HG03108 (cell line): ENCODE measurements at regions not wholly inside any gene's neighbourhood (a gene's known extent, or its start where the extent isn't known, plus 50 kb on each side); places are given as distances from the start of the nearest gene placed in this dataset.

Experiments
- ATAC-seq: cut with Tn5 transposase; IDR thresholded peaks from one replicate; pipeline ENCODE4 v1.9.1; 2021; ENCODE audit warnings: moderate library complexity; ENCODE audit not compliant: unreplicated experiment

DNA sequence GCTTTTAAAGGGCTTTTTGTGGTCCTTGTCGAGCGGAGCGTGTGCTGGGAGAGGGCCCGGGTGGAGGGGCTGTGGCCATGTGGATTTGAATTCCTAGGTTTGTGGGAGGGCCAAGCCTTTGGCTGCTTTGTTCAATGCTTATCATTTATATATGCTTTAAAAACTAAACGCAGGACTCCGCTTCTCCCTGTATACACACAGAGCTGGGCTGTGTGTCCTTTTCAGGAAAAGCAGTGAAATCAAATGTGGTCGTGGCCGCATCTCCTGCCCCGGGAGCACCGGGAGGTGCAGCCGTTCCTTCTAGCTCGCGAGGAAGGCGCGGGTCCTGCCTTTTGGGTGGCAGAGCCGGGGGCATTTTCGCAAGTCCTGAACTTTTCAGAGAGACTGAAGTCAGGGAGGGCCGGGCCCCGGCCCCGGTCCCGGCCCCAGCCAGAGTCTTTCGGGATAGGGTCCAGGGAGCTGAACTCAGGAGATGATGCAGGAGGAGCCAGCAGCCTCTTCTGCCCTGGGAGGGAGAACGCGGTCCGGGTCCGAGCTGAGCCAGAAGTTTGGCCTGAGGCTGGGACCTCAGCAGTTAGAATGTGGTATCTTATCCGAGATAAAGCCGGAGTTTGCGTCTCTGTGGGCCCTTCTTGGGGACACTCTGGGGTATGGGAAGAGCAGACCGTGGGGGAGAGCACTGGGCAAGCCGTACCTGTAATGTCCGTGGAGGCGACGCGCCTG is 158.8 kb downstream of the C9orf152 start:
- ATAC-seq: peak; percentile 4

DNA sequence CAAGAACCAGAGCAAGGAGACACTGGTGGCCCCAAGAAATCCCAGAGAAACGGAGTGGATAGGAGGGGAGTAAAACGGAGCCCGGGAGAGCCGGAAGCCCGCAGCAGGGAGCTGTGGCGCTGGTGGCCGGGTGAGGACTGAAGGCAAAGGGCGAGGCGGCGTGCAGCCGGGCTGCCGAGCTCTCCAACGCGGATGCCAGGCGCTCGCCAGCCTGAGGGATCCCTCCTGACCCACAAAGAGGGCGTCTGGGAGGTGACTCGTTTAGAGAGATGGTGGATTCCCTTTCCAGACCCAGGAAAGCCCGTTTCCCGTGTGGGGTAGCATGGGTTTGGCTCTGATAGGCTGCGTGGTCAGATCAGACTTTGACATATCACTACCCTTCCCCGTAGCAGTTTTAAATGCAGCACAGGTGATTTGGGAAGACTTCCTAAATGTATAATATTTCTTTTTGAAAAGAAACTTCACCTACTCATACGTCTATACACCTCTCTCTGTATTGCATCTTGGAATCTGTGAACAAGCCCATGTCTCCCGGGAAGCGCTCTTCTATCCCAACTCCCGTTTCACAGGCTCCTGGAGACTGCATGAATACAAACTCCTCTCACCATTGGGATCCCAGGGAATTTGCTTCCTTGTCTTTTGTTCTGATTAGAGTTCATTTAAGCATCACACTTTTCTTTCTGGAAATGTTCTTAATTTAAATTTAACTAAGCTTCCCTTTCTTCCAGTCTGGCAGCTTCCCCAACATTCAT is 158.1 kb downstream of the C9orf152 start:
- no peak for ATAC-seq

DNA sequence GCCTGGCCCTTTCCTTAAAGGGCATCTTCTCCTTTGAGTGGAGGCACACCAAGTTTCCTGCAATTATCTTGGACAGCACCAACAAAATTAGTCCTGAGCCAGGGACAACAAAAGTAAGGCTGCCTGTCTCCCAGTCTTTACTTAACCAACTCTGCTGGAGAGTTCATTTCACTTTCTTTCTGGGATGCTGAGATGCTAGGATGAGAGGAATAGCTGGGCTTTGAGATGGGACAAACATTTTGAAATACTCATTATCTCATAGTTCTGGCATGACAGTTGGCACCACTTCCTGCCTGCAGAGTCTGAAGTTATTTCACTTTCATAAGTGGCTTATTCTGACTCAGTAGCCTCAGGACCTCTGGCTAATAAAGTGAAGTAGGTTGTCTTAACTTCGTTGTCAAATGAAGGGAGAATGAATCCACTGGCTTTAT is 157.0 kb downstream of the C9orf152 start:
- peak; percentile 37 for ATAC-seq

DNA sequence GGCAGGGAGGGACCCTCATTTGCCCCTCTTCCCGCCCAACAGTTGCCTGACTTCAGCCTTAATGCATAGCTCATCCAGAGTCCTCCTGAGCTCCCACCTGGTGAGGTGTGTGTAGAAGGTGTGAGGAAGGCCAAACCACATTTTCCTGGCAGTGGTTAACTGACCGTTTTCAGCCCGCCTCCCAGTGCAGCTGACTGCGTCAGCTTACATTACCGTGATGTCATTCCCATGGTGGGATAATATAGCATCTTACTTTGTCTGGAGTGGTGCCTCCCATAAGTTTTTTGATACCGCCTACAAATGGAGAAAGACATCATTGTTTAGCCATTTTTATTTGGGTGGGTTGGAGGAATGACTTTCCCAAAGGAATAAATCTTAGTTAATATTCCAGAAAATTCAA is 151.9 kb downstream of the C9orf152 start:
- no peak for ATAC-seq

DNA sequence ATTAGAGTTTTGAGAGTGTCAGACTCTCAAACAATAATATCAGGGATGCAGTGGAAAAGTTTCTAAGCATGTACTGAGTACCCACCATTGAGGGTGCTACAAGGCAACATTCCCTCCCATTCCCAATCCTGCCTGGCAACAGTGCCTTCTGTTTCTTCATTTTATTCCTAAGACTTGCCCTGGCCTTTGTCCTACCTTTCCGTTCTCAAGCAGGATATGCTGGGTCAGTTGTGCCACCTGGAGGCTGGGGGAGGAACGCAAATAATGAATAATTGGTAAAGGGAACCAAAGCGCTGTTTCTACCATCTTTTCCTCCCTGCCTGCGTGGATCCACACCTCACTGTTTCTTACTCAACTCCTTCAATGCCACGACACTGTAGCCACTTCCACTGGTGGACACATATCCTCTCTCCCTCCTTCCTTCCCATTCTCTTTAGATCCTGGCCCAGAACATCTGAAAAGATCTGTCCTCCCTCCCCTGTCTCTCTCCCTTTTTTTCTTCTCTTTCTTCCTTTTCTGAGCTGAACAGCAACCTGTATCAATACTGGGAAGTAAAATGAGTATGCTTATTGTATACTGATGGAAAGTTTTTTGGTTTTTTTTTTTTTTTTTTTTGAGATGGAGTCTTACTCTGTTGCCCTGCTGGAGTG is 149.5 kb downstream of the C9orf152 start:
- ATAC-seq: no peak

DNA sequence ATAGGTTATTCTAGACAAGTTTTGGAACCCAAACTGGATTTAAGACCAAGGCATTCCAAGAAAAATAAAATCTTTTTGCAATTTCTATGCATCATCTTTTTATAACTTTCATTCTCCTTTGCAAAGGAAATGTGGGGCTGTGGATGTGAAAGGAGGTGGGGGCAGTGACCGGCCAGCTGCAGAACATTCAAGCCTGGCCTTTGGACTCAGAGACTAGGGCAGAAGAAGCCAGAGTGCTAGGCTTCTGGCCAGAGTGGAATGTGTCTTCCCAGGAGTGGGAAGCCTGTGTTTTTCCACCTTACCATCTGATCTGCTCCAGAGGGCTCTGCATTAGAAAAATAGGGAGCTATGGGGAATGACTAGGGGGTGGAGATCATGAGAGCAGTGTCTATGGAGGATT is 148.5 kb downstream of the C9orf152 start:
- ATAC-seq: no peak

DNA sequence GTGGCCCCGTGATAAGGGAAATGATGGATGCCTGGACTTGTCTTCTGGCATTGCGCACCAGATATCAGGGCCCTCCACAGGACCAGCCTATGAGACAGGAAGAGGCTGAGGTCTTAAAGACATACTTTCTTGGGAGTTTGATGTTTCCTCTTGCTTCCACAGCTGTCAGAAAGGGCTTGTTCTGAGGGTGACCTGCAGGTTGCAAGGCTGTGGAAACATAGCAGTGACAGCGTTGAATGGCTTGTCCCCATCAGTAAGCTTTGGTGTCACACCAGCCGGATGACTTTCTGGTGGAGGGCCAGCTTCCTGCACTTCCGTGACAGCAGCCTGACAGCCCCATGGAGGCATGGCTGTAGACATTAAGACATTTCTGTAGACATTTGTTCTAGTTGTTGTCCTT is 143.2 kb downstream of the C9orf152 start:
- ATAC-seq: no peak

DNA sequence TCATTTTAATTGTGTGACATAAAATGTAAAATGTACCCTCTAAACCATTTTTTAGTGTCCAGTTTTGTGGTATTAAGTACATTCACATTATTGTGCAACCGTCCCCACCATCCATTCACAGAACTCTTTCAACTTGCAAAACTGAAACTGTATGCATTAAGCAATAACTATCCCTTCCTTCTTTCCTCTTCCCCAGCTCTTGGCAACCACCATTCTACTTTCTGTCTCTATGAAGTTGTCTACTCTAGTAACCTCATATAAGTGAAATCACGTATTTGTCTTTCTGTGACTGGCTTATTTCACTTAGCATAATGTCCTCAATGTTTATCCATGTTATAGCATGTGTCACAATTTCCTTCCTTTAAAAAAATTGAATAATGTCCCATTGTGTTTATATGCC is 142.4 kb downstream of the C9orf152 start:
- peak; percentile 49 for ATAC-seq

DNA sequence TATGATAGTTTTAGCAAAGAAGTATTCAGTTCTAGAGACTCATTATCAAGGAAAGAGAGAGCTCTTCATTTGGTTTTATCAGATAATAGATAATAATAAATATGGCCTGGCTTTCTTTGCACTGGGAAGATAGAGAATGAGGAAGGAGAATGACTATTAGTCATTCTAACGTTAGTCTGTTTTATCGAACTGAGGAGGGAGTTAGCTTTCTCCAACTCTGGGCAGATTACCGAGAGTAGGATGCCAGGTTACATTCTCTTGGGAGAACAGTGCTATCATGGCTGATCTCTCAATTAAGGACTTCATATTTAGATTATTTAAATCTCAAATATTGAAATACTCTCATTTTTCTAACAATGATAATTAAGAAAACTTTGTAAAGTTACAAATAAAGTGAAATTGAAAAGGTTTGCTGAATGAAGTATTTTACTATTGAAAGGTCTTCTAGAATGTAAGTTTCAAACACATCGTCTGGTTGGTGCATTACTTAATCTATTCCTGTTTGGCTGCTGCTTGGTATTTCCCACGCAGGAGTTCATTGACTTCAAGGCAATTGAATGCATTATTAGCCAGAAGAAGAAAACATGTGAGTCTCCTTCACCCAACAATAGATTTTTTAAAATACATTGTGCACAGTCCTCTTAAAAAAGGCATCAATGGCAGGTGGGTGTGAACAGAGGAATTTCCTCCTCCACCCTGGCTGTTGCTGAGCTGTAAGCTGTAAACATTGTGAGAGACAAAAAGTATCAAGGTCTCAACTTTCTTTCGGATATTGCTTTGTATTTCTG is 140.8 kb downstream of the C9orf152 start:
- no peak for ATAC-seq

DNA sequence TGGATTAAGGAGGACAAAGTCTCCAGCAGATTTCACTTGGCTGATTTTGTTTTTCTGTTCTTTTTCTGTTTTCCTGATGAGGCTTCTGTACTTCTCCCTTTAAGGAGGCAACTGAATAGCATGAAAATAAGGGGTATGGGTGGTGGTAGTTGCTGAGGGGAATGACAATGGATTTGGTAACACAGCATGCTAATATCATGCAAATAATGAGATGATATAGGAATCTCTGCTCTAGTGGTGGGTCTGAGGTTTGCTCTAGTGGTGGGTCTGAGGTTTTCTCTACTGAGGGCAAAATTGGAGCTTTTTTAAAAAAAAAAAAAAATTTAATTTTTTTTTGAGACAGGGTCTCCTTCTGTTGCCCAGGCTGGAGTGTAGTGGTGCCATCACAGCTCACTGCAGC is 139.7 kb downstream of the C9orf152 start:
- ATAC-seq: no peak

DNA sequence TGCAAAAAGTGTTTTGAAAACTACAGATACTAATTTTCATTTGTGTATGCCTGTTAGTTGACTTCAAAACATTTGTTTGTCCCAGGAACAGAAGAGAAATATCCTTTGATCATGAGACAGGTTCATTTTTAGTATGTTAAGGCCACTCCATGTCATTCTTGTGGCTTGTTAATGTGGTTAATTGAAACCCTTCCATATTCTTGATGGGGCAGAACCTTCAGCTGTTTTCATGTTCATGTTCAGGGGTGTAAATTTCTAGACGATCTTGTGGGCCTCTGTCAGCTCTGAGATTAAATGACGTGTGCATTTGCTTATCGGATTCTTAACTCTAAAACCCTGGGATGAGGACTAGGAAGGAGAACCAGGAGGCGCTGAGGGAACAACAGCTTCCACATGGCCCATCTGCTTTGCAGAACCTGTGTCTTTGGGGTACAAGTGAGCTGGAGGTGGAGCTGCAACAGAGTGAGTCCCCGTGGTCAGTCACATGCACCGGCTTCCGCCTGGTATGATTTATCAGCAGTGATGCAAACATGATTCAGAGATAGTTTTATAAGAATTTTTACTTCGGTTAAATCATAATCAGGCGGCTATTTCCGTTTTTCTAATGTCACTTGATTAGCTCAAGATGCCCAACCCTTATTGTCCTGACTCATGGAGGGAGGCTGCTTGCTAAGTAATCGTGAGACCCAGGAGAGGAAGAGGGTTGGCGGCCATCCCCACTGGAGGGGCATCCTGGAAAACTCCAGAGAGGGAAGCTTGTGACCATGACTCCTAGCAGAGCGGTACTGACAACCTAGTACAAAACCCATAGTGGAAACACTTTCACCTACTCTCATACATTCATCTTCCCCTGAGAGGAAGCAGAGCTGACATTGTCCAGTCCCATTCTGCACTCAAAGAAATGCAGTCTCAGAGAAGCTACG is 138.4 kb downstream of the C9orf152 start:
- no peak for ATAC-seq

DNA sequence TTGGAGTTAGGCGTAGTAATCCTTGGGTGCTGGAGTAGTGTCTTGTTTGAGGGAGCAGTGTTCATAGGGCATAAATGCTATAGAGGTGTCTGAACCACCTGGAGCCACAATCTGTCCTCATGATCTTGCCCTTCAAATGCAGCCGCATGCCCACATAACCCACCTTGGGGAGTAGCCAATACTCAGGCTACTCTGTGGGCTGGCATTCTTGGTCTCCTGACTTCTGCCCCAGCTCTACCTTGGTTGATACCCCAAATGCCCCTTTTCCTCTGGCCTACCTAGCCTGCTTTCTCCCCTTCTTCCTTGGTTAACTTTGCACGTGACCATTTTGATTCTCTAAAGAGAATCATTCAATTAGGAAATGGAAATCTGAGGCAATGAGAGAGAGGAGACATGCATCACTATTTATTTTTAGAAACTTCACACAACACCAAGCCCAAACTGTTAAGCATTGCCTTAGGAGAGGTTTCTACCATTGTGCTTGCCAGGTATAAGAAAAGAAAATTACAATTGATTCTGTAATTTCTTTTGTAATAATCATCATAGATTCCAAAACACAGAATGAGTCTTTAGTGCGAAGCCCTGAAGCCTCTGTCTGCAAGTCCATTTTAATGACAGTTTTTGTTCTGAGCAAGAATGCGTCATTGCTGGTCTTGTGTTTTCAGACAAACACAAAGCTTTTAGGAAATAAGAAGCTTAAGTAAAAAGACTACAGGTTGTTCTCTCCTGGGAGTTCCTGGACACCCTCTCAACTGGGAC is 135.2 kb downstream of the C9orf152 start:
- ATAC-seq: no peak

DNA sequence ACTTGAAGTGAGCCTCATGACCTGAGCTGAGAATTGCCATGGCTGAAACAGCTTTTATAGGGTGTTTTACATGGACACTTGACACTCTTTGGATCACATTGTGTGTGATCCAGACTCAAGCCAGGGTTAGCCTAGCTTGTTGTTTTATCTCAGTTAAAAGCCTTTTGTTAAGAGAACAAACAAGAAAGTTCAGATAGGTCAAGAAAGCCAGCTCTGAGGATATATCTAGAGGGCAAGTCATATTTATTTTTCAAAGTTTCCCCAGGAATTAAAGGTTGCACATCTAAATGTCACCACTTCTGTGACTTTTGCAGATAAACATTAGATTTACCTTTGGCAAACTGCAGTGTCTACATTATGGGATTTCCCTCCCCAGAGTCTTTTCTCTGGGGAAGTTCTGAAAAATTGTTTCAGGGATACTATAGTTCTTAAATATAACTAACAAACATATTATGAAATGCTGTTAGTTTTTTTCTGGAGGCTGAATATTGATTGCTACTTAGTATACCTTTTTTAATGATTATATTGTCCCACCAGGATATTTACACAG is 134.5 kb downstream of the C9orf152 start:
- no peak for ATAC-seq

DNA sequence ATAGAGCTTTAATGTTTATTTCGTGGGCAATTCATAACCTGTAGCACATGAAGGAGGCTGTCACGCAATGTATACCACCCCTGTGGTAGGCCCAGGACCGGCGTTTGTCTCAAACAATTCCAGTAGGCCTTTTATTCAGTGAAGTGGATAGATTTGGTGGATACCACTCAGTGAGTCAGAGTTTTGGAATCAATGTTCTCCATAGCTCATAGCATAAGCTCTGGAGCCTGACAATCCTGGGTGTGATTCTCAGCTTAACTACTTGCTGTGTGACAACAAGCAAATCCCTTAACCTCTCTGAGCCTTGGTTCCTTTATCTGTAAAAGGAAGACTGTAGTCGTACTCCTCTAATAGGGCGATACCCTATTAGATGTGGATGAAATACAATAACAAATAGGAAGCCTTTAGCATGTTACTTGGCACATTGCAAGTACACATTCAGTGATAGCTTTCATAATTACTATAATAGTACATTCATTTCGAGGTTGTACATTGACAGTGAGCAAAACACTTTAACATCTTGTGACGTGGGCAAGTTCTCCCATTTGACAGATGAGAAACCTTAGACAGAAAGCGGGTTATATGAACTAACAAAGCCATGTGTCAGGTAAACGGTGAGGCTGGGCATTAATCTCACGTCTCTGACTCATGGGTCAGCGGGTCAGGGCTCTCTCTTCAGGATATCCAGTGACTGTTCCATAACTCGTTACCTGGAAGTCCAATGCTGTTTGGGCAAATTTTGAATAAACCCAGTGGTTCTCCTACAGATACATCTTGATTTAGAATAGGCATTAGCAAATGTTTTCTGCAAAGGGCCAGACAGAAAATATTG is 130.8 kb downstream of the C9orf152 start:
- no peak for ATAC-seq

DNA sequence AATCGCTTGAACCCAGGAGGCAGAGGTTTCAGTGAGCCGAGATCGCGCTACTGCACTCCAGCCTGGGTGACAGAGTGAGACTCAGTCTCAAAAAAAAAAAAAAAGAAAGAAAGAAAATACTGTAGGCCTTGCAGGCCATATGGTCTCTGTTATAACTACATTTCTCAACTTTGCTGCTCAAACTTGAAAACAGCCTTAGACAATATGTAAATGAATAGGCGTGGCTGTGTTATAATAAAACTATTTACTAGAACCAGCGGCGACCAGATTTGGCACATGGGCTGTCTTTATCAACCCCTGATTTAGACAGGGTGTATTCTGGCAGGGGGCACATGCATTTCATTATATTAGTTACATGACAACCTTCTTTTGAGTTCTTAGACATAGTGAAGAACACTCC is 130.0 kb downstream of the C9orf152 start:
- ATAC-seq: no peak

DNA sequence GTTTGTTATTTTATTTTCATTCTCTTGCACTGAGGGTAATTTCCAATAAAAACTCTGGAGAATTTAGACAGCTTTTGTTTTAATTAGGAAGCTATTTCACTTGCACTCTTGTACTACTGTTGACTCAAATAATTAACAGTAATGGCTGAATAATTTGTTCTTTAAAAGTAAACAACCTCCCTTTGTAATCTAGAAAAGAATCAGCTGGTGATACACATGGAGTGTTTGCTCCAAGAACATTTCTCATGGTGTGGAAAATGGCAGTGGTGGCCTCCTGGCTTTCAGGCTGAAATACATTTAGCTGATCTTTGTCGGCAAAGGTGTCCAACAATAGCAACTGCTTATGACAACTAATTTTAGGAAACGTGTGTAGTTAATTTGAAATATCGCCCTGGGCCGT is 129.4 kb downstream of the C9orf152 start:
- no peak for ATAC-seq

DNA sequence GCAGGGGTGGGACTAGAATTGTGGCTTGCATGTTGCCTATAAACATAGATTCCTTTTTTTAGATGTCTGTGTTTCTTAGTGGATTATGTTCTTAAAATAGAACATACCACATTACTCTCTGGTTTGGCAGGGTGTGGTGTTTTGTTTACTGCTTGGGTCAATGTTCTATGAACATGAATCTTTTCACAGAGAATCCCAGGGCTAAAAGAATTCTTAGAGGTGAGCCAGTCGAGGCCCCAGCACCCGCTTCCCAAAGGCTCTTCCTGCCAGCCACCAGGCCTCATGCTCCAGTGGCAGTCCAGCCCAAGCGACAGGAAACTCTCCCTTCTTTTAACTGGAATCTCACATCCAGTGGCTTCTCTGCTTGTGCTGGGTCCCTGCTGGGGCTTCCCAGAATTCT is 126.6 kb downstream of the C9orf152 start:
- ATAC-seq: no peak

DNA sequence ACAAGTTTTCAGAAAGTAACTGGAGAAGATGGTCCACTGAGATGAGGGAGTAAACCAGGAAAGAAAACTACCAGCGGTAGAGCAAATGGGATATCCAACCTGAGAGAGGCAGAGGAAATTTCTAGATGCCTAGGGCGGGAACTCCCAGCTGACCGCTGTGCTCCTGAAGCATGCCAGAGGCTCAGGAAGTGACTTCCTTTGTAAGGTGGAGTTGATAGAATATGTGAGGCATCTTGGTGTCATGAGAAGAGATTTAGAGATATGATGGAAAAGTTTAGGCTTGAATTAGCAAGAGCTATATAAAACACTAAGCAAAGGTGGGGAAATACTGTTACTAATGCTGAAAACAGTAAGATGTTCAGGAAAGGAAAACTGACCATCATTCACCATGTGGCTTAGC is 124.1 kb downstream of the C9orf152 start:
- ATAC-seq: no peak
